Neuronal stem cell (in vitro differentiated cells): ENCODE measurements at regions not wholly inside any gene's neighbourhood (a gene's known extent, or its start where the extent isn't known, plus 50 kb on each side); places are given as distances from the start of the nearest gene placed in this dataset.

ENCODE experiments used
- DNase-seq: peaks from one replicate; pipeline ENCODE4 v3.0.0-alpha.2; 2013; ENCODE audit warnings: low spot score
- H2AFZ ChIP-seq: one replicate; pipeline ENCODE4 v1.6.1; 2013; ENCODE audit warnings: mild to moderate bottlenecking, low read length, inconsistent platforms
- H2AK5ac ChIP-seq: 2 replicates; pipeline ENCODE4 v1.6.1; 2013; ENCODE audit warnings: low read depth, mild to moderate bottlenecking, inconsistent platforms, low read length, moderate library complexity, mixed read lengths
- H2BK120ac ChIP-seq: 2 replicates; pipeline ENCODE4 v1.6.1; 2013; ENCODE audit warnings: low read depth, mild to moderate bottlenecking, inconsistent platforms, low read length, moderate library complexity, mixed read lengths
- H2BK12ac ChIP-seq: one replicate; pipeline ENCODE4 v1.6.1; 2013; ENCODE audit warnings: low read length, inconsistent platforms
- H2BK15ac ChIP-seq: 2 replicates; pipeline ENCODE4 v1.6.1; 2013; ENCODE audit warnings: mild to moderate bottlenecking, low read length, inconsistent platforms, mixed read lengths
- H2BK5ac ChIP-seq: one replicate; pipeline ENCODE4 v1.6.1; 2013; ENCODE audit warnings: inconsistent platforms, mild to moderate bottlenecking, low read length, moderate library complexity
- H3K14ac ChIP-seq: one replicate; pipeline ENCODE4 v1.6.1; 2013; ENCODE audit warnings: low read length, inconsistent platforms
- H3K18ac ChIP-seq: 2 replicates; pipeline ENCODE4 v1.6.1; 2013; ENCODE audit warnings: low read length, inconsistent platforms
- H3K23ac ChIP-seq: 2 replicates; pipeline ENCODE4 v1.6.1; 2013; ENCODE audit warnings: low read depth, mild to moderate bottlenecking, mixed read lengths, low read length, inconsistent platforms; ENCODE audit not compliant: poor library complexity
- H3K27ac ChIP-seq: replicated peaks from 3 replicates; pipeline ENCODE4 v1.5.1; 2013; ENCODE audit warnings: low read length, inconsistent platforms
- H3K27me3 ChIP-seq, 3 experiments: 2 replicates each; pipeline ENCODE4 v1.6.1; 2013; ENCODE audit warnings: low read length in 3 of 3, mild to moderate bottlenecking in 2 of 3, inconsistent platforms in 1 of 3, low read depth in 1 of 3, mixed read lengths in 1 of 3, moderate library complexity in 1 of 3; ENCODE audit not compliant: control insufficient read depth in 3 of 3, insufficient read depth in 3 of 3
- H3K36me3 ChIP-seq, 2 donors: replicated peaks in 1 of 2; 2 replicates each; pipeline ENCODE4 v1.6.1; 2013; ENCODE audit warnings: low read length in 2 of 2; ENCODE audit not compliant: control insufficient read depth in 2 of 2, insufficient read depth in 2 of 2
- H3K4ac ChIP-seq: 2 replicates; pipeline ENCODE4 v1.6.1; 2013; ENCODE audit warnings: inconsistent platforms, mild to moderate bottlenecking, low read length, moderate library complexity
- H3K4me1 ChIP-seq, 2 donors: 1 replicate in 1 of 2; 2 replicates in 1 of 2; pipeline ENCODE4 v1.6.1; 2013; ENCODE audit warnings: low read length in 2 of 2, low read depth in 1 of 2; ENCODE audit not compliant: control insufficient read depth in 2 of 2, insufficient read depth in 1 of 2
- H3K4me2 ChIP-seq: one replicate; pipeline ENCODE4 v1.6.1; 2013; ENCODE audit warnings: mild to moderate bottlenecking, low read length, inconsistent platforms; ENCODE audit not compliant: insufficient read depth, poor library complexity, severe bottlenecking
- H3K4me3 ChIP-seq, 2 donors: 2 replicates each; pipeline ENCODE4 v1.5.1; 2013; ENCODE audit warnings: low read length in 2 of 2, mild to moderate bottlenecking in 2 of 2, inconsistent platforms in 1 of 2, moderate library complexity in 1 of 2
- H3K79me1 ChIP-seq: one replicate; pipeline ENCODE4 v1.6.1; 2013; ENCODE audit warnings: low read depth, mild to moderate bottlenecking, inconsistent platforms, low read length, moderate library complexity
- H3K9ac ChIP-seq: one replicate; pipeline ENCODE4 v1.6.1; 2013; ENCODE audit warnings: mild to moderate bottlenecking, low read depth, low read length, inconsistent platforms; ENCODE audit not compliant: poor library complexity
- H3K9me3 ChIP-seq, 2 donors: replicated peaks in 1 of 2; 2 replicates each; pipeline versions ENCODE3 to v1.6.1; 2013; ENCODE audit warnings: low read length in 2 of 2, mild to moderate bottlenecking in 2 of 2, inconsistent platforms in 1 of 2, low read depth in 1 of 2, mixed read lengths in 1 of 2, moderate library complexity in 1 of 2; ENCODE audit not compliant: control insufficient read depth in 2 of 2, insufficient read depth in 1 of 2
- H4K8ac ChIP-seq: one replicate; pipeline ENCODE4 v1.6.1; 2013; ENCODE audit warnings: low read depth, mild to moderate bottlenecking, inconsistent platforms, low read length, moderate library complexity
- H4K91ac ChIP-seq: one replicate; pipeline ENCODE4 v1.6.1; 2013; ENCODE audit warnings: low read length, low read depth, mild to moderate bottlenecking, inconsistent platforms; ENCODE audit not compliant: poor library complexity
- WGBS, 2 donors: extraction: QIAGEN DNeasy Blood & Tissue Kit; methylation state at CpG; one replicate each; pipeline ENCODE4 v1.1.7; 2013; ENCODE audit warnings: missing lambda C conversion rate in 2 of 2, mixed read lengths in 1 of 2; ENCODE audit not compliant: insufficient read length in 2 of 2, insufficient replicate concordance in 1 of 2; ENCODE audit errors: extremely low coverage in 2 of 2; 5-methylcytosine and 5-hydroxymethylcytosine counted together

GRCh38 chr9:73741316-73741715 is 589.7 kb downstream of the ANXA1 start:
- no peak overlapping the region for H3K23ac ChIP-seq
- H3K36me3 ChIP-seq, result no peaks in the 10 kb centered on the region
- H3K27ac ChIP-seq, result no peak overlapping the region
- no peak overlapping the region for H4K8ac ChIP-seq
- H4K91ac ChIP-seq, result no peak overlapping the region
- no peak overlapping the region for H2BK120ac ChIP-seq
- no peak overlapping the region for H3K14ac ChIP-seq
- no peaks in the 10 kb centered on the region for H3K27me3 ChIP-seq
- H3K4me1 ChIP-seq, result no peaks in the 10 kb centered on the region
- no peak overlapping the region for H2BK5ac ChIP-seq
- no peak overlapping the region for H2AK5ac ChIP-seq
- H3K18ac ChIP-seq, result no peak overlapping the region
- no peak overlapping the region for H2BK15ac ChIP-seq
- H2AFZ ChIP-seq, result no peak overlapping the region
- no CpG with 5 or more reads among the region's 1 CpG for WGBS, 2 donors
- H3K4me3 ChIP-seq, result no peak overlapping the region
- no peak overlapping the region for H3K4me2 ChIP-seq
- H3K9ac ChIP-seq, result no peak overlapping the region
- no peaks in the 10 kb centered on the region for H3K9me3 ChIP-seq
- no peak overlapping the region for H2BK12ac ChIP-seq
- no peaks in the 10 kb centered on the region for H3K79me1 ChIP-seq
- DNase-seq, result no peak
- no peak overlapping the region for H3K4ac ChIP-seq

- H3K9me3 ChIP-seq, result no peaks in the 10 kb centered on the region
- no peak overlapping the region for H3K4me3 ChIP-seq
- no CpG with 5 or more reads among the region's 3 CpGs for WGBS, 2 donors
- no peaks in the 10 kb centered on the region for H3K36me3 ChIP-seq
- H2BK5ac ChIP-seq, result no peak overlapping the region
- no peak overlapping the region for H3K23ac ChIP-seq
- H3K4me1 ChIP-seq, result no peaks in the 10 kb centered on the region
- no peak overlapping the region for H2AK5ac ChIP-seq
- no peaks in the 10 kb centered on the region for H3K27me3 ChIP-seq
- no peak overlapping the region for H2BK120ac ChIP-seq
- no peak overlapping the region for H2BK15ac ChIP-seq
- no peak overlapping the region for H2BK12ac ChIP-seq
- no peak overlapping the region for H3K14ac ChIP-seq
- H3K18ac ChIP-seq, result no peak overlapping the region
- H3K9ac ChIP-seq, result no peak overlapping the region
- no peak overlapping the region for H3K4ac ChIP-seq
- no peak overlapping the region for H3K4me2 ChIP-seq
- H4K91ac ChIP-seq, result no peak overlapping the region
- no peak for DNase-seq
- H3K79me1 ChIP-seq, result no peaks in the 10 kb centered on the region
- H3K27ac ChIP-seq, result no peak overlapping the region
- H2AFZ ChIP-seq, result no peak overlapping the region
- no peak overlapping the region for H4K8ac ChIP-seq
These were observed 590.7 kb downstream of the ANXA1 start for GRCh38 chr9:73742412-73742811.

GRCh38 chr9:73743826-73744225 is 592.2 kb downstream of the ANXA1 start:
- Histone ChIP-seq H2AK5ac (no peak overlapping the region), H2BK15ac (no peak overlapping the region), H3K27ac (no peak overlapping the region), H3K9ac (no peak overlapping the region), H4K91ac (no peak overlapping the region), H2BK120ac (no peak overlapping the region), H3K9me3 (no peaks in the 10 kb centered on the region), H3K36me3 (no peaks in the 10 kb centered on the region), H3K4me1 (no peaks in the 10 kb centered on the region), H3K23ac (no peak overlapping the region), H2BK12ac (no peak overlapping the region), H2BK5ac (no peak overlapping the region), H4K8ac (no peak overlapping the region), H3K4me2 (no peak overlapping the region), H3K4ac (no peak overlapping the region), H3K27me3 (no peaks in the 10 kb centered on the region), H3K14ac (no peak overlapping the region), H3K4me3 (no peak overlapping the region), H3K18ac (no peak overlapping the region), H3K79me1 (no peaks in the 10 kb centered on the region), H2AFZ (no peak overlapping the region)
- WGBS, 2 donors, result no CpG with 5 or more reads among the region's 1 CpG
- DNase-seq, result no peak

GRCh38 chr9:73745598-73745997 is 593.9 kb downstream of the ANXA1 start:
- Histone ChIP-seq H2AFZ (no peak overlapping the region), H3K18ac (no peak overlapping the region), H3K4me1 (no peaks in the 10 kb centered on the region), H3K23ac (no peak overlapping the region), H4K8ac (no peak overlapping the region), H2BK12ac (no peak overlapping the region), H2BK120ac (no peak overlapping the region), H4K91ac (no peak overlapping the region), H3K4me2 (no peak overlapping the region), H3K27ac (no peak overlapping the region), H3K4ac (no peak overlapping the region), H3K9ac (no peak overlapping the region), H2BK5ac (no peak overlapping the region), H3K36me3 (no peaks in the 10 kb centered on the region), H3K79me1 (no peaks in the 10 kb centered on the region), H3K27me3 (no peaks in the 10 kb centered on the region), H2AK5ac (no peak overlapping the region), H3K14ac (no peak overlapping the region), H2BK15ac (no peak overlapping the region), H3K4me3 (no peak overlapping the region), H3K9me3 (no peaks in the 10 kb centered on the region)
- DNase-seq, result no peak
- WGBS, 2 donors, result no CpG with 5 or more reads among the region's 3 CpGs
